NCI-H2107 treated with DMSO at 0.1 percent for 48 hours (cell line): ENCODE measurements at regions not wholly inside any gene's neighbourhood (a gene's known extent, or its start where the extent isn't known, plus 50 kb on each side); places are given as distances from the start of the nearest gene placed in this dataset.

Source experiments
- DNase-seq: peaks from one replicate; lab custom pipeline; 2025; ENCODE audit not compliant: unreplicated experiment; lab: John Stamatoyannopoulos, UW

DNA sequence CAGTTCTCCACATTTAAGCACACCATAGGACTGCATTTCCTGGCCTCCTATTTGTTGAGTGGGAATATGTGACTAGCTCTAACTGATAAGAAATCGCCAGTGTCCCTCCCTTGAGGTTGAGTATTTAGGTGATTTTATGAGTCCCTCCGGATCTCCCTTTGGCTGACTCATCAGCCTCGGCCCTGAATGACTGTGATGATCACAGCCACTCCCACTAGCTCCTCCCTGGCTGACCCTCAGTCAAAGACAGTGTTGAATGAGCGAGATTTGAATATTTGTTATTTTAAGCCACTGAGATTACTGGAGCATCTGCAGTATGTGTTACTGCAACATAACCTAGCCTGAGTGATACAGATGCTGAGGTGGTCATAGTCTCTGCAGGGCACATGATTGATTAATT, 515.3 kb downstream of the EPHB1 start:
- DNase-seq: no peak

GRCh38 chr3:135311699-135312098, 516.6 kb downstream of the EPHB1 start:
- DNase-seq: no peak

DNA sequence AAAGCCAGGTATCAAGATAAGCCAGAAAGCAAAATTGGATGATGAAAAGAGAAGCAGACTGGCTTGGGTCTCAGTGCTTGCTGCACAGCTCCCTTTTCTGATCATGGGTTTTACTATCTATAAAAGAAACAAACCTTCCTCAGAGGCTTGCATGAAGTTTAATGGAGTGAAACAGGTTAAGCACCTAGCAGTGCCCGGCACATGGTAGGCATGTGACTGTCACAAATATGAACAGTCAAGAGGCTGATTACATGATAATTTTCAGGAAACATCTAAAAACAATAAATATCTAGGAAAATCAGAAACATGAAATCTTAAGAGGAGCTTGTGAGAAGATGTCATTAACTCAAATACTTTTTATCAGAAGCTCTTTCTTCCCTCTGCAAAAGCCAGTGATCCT, 519.2 kb downstream of the EPHB1 start:
- no peak for DNase-seq

DNA sequence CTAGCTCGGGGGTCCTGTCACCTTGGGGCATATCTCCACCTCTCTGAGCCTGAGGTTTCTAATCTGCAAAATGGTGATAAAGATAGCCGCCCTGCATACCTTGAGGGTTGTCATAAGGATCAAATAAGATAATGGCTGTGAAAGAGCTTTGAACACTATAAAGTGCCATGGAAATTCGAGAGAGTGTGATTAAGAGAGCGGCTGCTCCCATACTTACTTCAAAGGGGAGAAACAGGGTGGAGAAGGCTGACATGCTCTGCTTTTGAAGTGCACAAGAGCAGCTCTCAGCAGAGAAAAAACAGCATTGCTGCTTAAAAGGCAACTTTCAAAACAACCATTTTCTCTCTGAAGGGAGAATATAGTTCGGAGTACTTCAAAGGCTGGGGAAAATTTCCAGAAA, 529.2 kb downstream of the EPHB1 start:
- no peak for DNase-seq

- DNase-seq: peak; percentile 8
Measured at GRCh38 chr3:135325096-135325495, 530.0 kb downstream of the EPHB1 start.

DNA sequence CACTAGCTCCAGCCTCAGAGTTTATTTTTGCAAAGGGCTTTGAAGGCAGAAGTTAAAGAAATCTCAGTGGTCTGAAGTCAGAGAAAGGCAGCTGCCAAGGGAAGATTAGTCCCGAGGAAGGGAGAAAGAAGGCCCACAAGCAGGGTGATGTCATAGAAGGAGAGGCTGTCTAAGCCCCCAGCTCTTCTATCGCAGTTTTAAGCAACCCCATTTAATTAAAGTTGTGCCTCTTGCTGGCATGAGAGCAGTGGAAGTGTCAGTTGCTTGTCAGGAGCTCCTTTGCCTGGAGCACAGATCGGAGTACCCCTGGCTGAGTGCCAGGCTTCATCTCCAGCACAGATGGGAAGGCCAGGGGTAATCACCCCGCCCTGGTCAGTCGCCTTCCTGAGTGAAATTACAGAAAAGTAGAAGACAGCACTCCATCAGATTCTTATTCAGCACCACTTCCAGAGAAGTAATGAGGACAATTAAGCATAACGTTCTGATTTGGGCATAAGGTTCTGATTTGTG, 530.7 kb downstream of the EPHB1 start:
- no peak for DNase-seq

GRCh38 chr3:135326851-135327250, 531.8 kb downstream of the EPHB1 start:
- no peak for DNase-seq

GRCh38 chr3:135328036-135328435, 533.0 kb downstream of the EPHB1 start:
- DNase-seq: no peak

DNA sequence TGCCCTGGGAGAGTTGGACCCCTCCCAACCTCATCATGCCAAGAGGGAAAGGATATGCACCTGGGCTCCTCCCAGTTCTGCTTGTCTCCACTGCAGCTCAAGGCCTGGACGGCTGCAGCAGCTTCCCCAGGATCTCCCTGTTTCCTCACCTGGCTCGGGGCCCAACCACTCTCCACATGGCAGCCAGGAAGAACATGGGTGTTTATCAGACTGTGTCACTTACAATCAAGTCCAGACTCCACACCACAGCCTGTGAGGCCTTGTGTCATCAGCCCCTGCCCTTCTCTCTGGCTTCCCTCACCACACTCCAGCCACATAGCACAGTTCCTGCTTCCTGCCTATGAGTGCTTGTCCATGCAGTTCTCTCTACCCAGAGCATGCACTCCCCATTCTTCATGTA, 534.4 kb downstream of the EPHB1 start:
- no peak for DNase-seq

GRCh38 chr3:135337192-135337591, 542.1 kb downstream of the EPHB1 start:
- no peak for DNase-seq

- no peak for DNase-seq
Measured at GRCh38 chr3:135348690-135349089, 553.6 kb downstream of the EPHB1 start.

GRCh38 chr3:135349254-135349948, 554.3 kb downstream of the EPHB1 start:
- no peak for DNase-seq

- no peak for DNase-seq
Measured at GRCh38 chr3:135352213-135352612, 557.2 kb downstream of the EPHB1 start.

DNA sequence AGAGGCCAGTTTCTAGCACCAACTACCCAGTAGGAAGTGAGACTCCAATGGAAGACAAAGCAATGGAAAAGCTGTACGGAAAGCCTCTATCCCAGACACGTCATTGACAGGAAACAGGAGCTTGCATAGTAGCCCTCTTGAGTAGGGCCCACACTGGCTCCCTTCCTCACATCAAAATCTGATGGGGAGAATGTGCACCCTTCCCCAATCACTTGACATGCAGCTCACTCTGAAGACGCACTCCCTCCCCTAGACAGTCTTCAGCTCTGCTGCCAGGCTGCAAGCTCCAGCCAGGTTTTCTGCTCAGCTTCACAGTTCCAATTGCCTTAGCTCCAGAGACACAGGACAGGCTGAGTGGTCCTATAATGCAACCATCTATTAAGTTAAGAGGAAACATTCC, 567.8 kb downstream of the EPHB1 start:
- no peak for DNase-seq

DNA sequence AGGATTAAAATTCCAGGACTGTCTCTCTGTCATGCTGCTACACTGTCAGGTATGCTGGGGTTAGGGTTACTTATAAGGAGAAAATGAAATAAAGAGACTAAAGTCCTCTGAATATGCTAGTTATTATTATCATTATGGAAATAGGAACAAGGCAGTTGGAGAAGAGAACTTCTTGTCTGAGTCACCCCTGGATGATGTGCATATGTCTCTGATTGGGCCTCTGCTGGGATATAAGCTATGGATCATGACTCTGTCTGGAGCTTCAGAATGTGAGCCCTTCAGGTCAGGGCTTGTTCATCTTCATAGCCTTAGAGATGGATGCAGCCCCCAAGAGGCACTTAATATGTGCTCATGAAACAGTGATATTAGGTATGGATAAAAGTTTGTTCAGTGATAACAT, 569.6 kb downstream of the EPHB1 start:
- DNase-seq: no peak

DNA sequence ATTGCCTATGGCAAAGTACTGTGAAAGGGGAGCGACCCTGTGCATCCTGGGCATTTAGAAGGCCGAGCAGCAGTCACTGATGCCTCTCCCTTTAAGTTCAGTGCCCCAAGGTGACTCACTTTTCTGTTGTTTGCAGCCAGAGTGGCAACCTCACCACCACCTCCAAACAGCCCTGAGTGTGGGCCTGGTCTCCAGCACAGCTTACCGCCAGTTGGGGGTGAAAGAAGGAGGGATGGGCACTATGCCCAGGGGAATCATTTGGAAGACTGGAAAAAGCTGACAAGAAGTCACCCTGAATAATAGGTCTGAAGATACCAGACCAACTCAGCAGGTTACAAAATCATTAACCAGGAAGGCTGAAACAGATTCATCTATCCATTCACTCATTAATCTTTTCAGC, 571.8 kb downstream of the EPHB1 start:
- DNase-seq: no peak

DNA sequence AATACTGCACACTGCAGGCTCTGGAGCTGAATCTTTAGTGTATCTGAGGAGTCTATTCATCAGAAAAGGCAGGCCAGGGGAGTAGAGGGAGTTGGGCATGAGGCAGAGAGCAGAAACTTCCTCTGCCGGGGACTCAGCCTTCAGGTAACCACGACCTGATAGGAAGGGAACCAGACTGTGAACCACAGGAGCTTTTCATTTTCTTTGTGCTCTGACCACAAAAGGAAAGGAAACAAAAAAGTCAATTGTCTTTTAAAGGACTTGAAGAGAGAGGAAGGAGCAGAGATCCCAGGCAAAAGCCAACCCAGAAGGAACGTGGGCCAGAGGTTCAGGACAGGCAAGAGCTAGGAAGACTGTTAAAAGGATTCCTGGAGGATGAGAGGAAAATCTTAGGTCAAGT, 573.3 kb downstream of the EPHB1 start:
- no peak for DNase-seq

DNA sequence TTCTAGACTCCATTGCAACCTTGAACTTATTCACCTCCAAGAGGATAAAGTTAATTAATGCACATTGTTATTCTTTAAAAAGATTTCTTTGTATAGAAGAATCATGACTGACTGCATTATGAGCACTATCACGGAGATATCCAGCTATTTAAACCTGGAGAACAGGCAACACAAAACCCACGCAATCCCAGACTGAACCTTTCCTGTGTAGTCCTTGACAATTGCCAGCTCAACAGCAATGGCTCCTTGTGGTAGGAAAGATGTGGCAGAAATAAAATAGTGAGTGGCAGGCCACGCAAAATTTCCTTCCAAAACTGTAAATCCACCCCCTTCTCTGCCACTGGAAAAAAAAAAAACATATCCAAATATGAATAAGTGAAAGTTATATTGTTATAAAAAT, 573.7 kb downstream of the EPHB1 start:
- no peak for DNase-seq

GRCh38 chr3:135374571-135374970, 579.5 kb downstream of the EPHB1 start:
- no peak for DNase-seq

- DNase-seq: no peak
Measured at GRCh38 chr3:135382188-135382587, 583.3 kb upstream of the PPP2R3A start.

GRCh38 chr3:135382621-135383020, 582.9 kb upstream of the PPP2R3A start:
- DNase-seq: no peak

DNA sequence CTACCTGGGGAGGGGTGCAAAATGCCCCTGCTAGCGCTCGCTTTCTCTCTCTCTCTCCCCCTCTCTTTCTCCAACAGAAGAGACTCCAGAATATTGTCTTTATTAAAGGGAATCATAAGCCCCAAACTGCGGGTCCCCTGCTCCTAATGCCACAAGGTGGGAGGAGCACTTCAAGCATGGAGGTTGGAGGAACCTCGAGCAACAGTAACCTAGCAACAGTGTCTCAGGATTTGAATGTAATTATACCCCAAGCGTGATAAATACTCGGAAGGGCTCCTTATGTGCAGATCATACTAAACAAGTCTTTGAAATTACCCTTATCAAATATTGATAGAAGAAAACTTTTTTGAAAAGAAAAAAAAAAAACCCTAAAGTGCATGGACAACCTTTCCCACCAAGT, 582.2 kb upstream of the PPP2R3A start:
- DNase-seq: no peak

DNA sequence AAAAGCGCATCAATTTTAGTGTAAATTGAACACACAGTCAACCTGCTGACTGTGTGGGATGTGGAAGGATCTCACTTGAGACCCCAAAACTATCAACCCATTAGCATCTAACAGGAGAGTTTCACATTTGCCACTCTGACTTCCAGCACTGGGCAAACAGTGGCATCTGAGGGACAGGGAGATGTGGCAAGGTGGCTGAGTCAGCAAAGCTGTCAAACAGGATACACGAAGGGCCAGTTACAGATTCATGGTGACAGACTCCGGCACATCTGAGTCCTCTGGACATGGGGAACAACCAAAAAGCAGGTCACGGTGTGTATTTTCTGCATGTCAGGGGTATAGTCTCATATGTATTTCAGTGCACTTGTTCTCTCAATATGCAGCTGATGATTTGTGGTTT, 573.4 kb upstream of the PPP2R3A start:
- DNase-seq: no peak
